ENCODE measurements at regions not wholly inside any gene's neighbourhood (a gene's known extent, or its start where the extent isn't known, plus 50 kb on each side); places are given as distances from the start of the nearest gene placed in this dataset.

- Histone ChIP-seq H3K4me1 (peaks cover 8% of the 10 kb centered on the region), H3K27me3 (no peaks in the 10 kb centered on the region), H3K4me3 (no peak overlapping the region), H3K9me3 (no peaks in the 10 kb centered on the region), H3K36me3 (replicated peaks in 1 of 2; ENCODE audit: insufficient read depth in 1 of 2, low read depth in 2 of 2) (no peaks in the 10 kb centered on the region), H3K27ac (no peak overlapping the region)
- DNase-seq, result no peak
- intact Hi-C loops (cut with DNase I), result no loop called here
- TF ChIP-seq POLR2A (IDR thresholded peaks at IDR 0.05), result no peak
- TF ChIP-seq, protein P1, sequence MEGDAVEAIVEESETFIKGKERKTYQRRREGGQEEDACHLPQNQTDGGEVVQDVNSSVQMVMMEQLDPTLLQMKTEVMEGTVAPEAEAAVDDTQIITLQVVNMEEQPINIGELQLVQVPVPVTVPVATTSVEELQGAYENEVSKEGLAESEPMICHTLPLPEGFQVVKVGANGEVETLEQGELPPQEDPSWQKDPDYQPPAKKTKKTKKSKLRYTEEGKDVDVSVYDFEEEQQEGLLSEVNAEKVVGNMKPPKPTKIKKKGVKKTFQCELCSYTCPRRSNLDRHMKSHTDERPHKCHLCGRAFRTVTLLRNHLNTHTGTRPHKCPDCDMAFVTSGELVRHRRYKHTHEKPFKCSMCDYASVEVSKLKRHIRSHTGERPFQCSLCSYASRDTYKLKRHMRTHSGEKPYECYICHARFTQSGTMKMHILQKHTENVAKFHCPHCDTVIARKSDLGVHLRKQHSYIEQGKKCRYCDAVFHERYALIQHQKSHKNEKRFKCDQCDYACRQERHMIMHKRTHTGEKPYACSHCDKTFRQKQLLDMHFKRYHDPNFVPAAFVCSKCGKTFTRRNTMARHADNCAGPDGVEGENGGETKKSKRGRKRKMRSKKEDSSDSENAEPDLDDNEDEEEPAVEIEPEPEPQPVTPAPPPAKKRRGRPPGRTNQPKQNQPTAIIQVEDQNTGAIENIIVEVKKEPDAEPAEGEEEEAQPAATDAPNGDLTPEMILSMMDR (IDR thresholded peaks at IDR 0.05), result no peak
- 59 to 65% methylated on average over 6 of the region's 6 CpGs for WGBS, 2 donors
- no peak for ATAC-seq
Observed at GRCh38 chr10:131439705-131440104, 128.2 kb upstream of the TCERG1L start.

DNA sequence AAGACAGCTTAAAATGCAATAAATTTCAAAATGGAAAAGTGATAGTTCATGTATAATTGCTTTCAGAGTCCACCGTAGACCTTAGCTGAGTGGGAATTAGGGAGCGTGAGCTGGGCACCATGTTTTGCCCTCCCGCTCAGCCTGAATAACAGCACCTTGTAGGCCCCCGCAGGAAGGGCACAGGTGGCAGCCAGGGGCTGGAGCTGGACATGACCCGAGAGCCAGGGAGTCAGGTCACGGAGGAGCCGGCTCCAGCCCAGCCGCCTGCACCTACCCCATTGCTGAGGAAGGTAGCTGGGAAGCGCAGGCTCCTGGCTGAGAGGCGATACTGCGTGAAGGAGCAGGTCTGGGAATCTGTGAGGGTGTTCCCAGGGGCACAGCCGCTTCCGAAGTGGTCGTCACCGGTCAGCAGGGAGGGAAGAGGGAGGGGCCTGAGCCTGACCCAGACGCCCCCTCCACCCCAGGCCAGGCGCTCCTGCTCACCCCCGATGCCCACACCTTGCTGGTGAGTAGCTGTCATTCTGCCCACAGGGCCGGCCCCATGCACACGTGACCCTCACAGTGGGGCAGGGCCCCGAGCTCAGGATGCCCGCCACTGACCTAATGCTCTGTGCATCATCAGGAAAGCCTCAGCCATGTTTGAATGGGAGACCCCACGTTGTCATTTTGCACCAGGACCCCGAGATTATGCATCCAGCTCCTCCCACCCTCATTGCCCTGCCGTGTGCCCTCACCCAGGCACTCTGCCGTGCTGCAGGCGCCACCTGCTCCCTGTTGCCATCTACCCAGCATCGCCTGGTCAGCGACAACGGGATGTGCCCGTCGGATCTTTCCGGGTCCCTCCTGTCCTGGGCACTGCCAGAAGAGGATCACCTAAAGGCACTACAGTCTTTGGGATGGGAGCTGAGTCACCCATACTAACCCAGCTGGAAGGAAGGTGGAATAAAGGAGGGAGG lies 129.2 kb upstream of the TCERG1L start:
- ATAC-seq (no peak), DNase-seq (no peak)
- Histone ChIP-seq H3K27me3 (no peaks in the 10 kb centered on the region), H3K36me3 (replicated peaks in 1 of 2; ENCODE audit: insufficient read depth in 1 of 2, low read depth in 2 of 2) (no peaks in the 10 kb centered on the region), H3K4me1 (peaks cover 8% of the 10 kb centered on the region), H3K4me3 (no peak overlapping the region), H3K27ac (no peak overlapping the region), H3K9me3 (no peaks in the 10 kb centered on the region)
- no peak for TF ChIP-seq POLR2A (IDR thresholded peaks at IDR 0.05)
- TF ChIP-seq, protein P1 (IDR thresholded peaks at IDR 0.05), result no peak
- 56 to 70% methylated on average over 27 to 33 of the region's 33 CpGs for WGBS, 2 donors
- intact Hi-C loops (cut with DNase I), result no loop called here

DNA sequence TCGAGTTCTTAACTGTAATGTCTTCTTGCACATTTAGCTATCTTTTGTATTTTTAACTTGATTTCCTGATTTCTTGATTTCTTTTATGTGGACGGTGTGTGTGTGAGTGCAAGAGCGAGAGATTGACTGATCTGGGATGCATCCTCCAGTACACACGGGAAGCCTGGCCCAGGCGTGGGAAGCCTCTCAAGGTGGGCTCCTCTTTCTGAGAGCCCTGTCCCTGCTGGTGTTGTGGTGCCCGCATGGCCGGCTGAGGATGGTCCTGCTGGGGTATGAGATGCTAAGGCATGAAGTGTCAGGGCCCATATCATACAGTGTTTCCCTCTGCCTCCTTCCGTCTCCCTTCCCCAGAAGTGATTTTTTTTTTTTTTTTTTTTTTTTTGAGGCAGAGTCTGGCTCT lies 130.8 kb upstream of the TCERG1L start:
- Histone ChIP-seq H3K36me3 (replicated peaks in 1 of 2; ENCODE audit: insufficient read depth in 1 of 2, low read depth in 2 of 2) (no peaks in the 10 kb centered on the region), H3K27ac (no peak overlapping the region), H3K9me3 (no peaks in the 10 kb centered on the region), H3K27me3 (no peaks in the 10 kb centered on the region), H3K4me3 (no peak overlapping the region), H3K4me1 (no peaks in the 10 kb centered on the region)
- TF ChIP-seq, protein P1 (IDR thresholded peaks at IDR 0.05), result no peak
- TF ChIP-seq POLR2A (IDR thresholded peaks at IDR 0.05), result no peak
- WGBS, 2 donors, result 61 to 67% methylated on average over 8 of the region's 8 CpGs
- ATAC-seq, result no peak
- DNase-seq, result no peak
- intact Hi-C loops (cut with DNase I), result no loop called here

- Histone ChIP-seq H3K9me3 (no peaks in the 10 kb centered on the region), H3K4me1 (no peaks in the 10 kb centered on the region), H3K27ac (no peak overlapping the region), H3K27me3 (no peaks in the 10 kb centered on the region), H3K36me3 (replicated peaks in 1 of 2; ENCODE audit: insufficient read depth in 1 of 2, low read depth in 2 of 2) (no peaks in the 10 kb centered on the region), H3K4me3 (no peak overlapping the region)
- ATAC-seq (no peak), DNase-seq (no peak)
- intact Hi-C loops (cut with DNase I), result no loop called here
- TF ChIP-seq, protein P1 (IDR thresholded peaks at IDR 0.05), result no peak
- TF ChIP-seq POLR2A (IDR thresholded peaks at IDR 0.05), result no peak
Observed at GRCh38 chr10:131444286-131444685, 132.8 kb upstream of the TCERG1L start.

Measured in body of pancreas (tissue), 4 donors.